Forelimb muscle (tissue), 1 donor: ENCODE measurements at regions not wholly inside any gene's neighbourhood (a gene's known extent, or its start where the extent isn't known, plus 50 kb on each side); places are given as distances from the start of the nearest gene placed in this dataset.
"Not testable (repeated sequence)": the region's sequence is repeated elsewhere in the genome, so short reads cannot be mapped to it uniquely, and the experiment has no call there.

Source experiments
- DNase-seq: peaks from one replicate; pipeline ENCODE4 v3.0.0-alpha.2; 2013; ENCODE audit warnings: low read depth

- no peak for DNase-seq
Observed at GRCh38 chr3:135633078-135633477, 332.4 kb upstream of the PPP2R3A start.

GRCh38 chr3:135636596-135636995, 328.9 kb upstream of the PPP2R3A start:
- no peak for DNase-seq

GRCh38 chr3:135637013-135637412, 328.5 kb upstream of the PPP2R3A start:
- no peak for DNase-seq

DNA sequence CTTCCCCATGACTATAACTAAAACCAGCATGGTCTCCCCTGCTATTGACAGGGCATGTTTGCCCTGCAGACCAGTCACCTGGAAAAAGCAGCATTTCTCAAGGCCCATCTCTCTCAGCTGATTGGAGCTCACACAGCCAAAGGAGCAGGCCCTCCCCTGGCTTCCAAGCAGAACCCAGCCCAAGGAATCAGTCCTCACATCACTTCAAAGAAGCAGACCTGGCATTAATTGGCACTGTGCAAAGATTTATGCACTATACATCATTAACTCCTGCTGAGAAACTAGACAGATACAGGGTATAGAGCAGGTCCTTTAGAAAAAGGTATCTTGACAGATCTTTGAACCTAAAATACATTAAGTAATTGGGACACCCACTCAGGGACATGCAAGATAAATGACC, 323.8 kb upstream of the PPP2R3A start:
- no peak for DNase-seq

GRCh38 chr3:135645541-135645940, 320.0 kb upstream of the PPP2R3A start:
- DNase-seq = no peak

DNA sequence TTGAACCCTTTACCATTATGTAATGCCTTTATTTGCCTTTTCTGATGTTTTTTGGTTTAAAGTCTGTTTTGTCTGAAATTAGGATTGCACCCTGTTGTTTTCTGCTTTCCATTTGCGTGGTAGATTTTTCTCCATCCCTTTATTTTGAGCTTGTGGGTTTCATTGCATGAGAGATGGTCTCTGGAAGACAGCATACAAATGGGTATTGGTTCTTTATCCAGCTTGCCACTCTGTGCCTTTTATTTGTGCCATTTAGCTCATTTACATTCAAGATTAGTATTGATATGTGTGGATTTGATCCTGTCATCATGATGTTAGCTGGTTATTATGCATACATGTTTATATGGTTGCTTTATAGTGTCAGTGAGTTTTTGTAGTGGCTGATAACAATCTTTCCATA, 318.7 kb upstream of the PPP2R3A start:
- DNase-seq = no peak

DNA sequence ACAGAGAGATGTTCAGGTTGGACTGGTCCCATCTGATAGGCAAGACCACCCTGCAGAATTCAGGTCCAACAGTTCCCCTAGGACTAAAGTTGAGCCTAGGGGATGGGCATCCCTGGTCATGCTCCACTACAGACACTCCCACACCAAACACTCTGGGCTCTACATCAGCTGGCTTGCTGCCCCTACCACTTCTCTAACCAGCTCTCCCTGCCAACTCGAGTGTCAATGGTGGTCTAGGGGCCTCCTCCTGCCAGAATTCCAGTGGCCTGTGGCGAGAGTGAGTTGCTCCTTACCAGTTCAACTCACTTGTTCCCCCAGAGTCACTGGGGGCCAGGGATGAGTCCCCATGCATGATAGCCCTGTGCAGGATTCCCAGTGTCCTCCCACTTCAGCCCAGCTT, 316.2 kb upstream of the PPP2R3A start:
- DNase-seq = no peak

DNA sequence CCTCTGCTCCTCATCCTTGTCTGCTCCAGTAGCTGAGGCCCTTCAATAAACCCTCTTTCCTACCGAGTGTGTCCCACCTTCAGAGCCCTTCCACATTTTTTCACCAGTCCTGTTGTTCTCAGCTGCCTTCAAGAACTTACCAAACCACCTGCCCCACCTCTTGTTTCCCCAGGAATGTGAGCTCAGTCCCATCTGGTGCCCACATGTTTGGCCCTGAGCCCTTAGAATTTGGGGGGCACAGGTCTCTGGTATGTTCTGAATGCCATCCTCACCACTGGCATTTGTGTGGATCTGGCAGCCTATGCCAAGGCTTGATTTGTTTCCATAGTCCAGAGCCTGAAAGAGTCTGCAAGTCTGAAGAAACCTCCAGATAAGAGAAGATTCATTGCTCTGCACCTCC, 315.2 kb upstream of the PPP2R3A start:
- no peak for DNase-seq

GRCh38 chr3:135652388-135652787, 313.1 kb upstream of the PPP2R3A start:
- DNase-seq = no peak

- no peak for DNase-seq
Observed at GRCh38 chr3:135655328-135655727, 310.2 kb upstream of the PPP2R3A start.

GRCh38 chr3:135658451-135658850, 307.1 kb upstream of the PPP2R3A start:
- DNase-seq = not testable (repeated sequence)

DNA sequence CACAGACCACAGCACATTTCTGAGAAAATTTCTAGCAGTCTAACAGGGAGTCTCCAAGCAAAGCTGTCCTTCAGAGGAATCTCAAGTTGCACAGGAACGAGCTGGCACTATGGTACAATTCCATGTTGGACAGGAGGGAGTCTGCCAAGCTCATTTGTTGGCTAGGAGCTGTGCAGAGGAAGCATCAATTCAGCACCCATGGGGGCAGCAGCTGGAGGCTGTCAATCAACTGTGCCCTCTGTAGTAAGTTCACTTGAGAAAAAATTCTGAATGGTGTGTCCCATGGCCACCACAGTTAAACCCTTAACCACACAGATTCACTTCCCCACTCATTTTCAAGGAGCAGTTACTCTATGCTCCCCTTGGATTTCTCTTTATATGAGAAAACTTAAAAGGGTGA, 298.5 kb upstream of the PPP2R3A start:
- DNase-seq = no peak

DNA sequence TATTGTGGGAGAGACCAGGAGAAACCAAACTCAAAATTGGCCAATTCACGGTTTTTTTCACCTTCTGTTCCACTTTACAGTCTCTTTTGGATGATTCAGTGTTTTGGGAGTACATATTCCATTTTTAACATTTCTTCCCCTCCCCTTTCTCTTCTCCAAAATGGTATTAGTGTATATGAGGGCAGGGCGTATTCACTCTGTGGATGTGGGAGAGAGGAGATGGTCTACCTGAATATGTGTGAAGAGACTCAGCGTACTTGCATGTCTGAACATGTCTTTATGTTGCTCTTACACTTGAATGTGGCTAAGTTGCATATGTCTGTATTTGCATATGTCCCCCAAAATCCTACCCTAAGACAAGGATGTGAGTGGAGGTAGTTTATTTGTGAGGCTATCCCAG, 291.0 kb upstream of the PPP2R3A start:
- DNase-seq = no peak

DNA sequence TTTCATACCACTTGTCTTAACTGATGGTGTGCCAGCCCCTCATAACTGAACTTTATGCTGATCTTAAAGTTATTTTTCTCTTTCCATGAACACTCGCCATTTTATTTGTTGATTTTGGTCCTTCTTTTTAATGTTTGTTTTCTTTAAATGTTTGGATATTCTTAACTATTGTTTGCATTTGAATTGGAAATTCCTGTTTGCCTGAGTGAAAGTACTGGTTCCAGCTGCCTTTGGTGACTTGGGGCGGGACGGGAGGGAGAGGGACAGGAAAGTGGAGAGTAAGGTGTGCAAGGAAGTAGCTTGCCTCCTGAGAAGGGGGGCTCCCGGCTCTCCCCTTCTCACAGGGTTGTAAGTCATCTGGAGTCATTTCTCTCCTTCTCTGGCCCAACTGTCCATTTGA, 287.1 kb upstream of the PPP2R3A start:
- DNase-seq = no peak

DNA sequence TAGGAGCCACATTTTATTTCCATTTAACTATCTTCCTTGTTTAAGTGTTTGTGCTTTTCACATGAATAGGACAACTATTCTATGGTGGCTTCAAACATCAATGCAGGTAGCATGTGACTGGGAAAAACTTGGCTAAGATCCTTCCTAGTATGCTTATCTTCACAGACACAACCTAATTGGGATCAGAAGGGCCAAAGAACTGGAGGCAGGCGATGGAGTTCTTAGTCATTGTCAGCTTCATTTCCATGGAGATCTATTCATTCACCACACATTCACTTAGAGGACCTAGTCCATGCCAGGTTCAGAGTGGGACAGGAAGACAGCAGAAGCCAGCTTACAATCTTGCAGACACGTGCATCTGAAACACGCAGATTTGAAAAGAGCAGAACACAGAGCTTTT, 277.5 kb upstream of the PPP2R3A start:
- no peak for DNase-seq

GRCh38 chr3:135690664-135691063, 274.9 kb upstream of the PPP2R3A start:
- DNase-seq = no peak

DNA sequence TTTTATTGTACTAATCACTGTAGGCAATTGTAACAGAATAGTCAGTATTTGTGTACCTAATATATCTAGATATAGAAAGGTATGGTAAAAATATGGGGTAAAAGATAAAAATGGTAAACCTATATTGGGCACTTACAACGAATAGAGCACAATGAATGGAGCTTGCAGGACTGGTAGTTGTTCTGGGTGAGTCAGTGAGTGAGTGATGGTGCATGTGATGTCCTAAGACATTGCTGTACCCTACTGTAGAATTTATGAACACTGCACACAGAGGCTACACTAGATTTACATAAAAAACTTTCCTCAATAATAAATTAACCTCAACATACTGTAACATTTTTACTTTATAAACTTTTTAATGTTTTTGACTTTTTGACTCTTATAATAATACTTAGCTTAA, 274.3 kb upstream of the PPP2R3A start:
- no peak for DNase-seq

GRCh38 chr3:135694142-135694541, 271.4 kb upstream of the PPP2R3A start:
- no peak for DNase-seq

GRCh38 chr3:135699741-135700140, 265.8 kb upstream of the PPP2R3A start:
- DNase-seq = no peak

DNA sequence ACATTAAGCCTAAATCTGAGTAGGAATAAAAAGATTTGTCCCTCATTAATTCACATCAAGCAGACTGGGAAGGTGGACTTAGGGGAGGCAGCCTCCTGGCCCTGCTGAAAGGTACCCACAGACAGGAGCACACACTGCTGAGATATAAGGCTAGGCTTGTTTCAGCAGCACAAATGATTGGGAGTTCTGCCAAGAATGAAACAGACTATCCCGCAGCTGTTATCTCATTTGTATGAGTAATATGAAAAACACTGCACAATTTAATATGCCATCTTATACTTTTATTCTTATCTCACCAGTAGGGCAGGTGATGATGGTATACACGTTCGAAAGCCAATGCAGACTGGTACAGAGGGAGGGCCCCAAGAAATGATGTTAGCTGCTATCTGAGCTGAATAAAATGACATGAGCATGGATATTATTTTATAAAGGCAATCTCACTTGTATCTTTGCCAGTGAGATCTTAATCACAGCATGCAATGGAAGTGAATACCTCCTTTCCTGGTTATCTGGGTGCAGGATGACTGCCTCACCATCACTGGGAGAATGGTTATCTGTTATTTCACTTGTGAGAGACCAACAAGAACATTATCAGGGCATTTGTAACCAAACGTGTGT, 258.7 kb upstream of the PPP2R3A start:
- DNase-seq = no peak

- no peak for DNase-seq
Observed at GRCh38 chr3:135719449-135719848, 246.1 kb upstream of the PPP2R3A start.

DNA sequence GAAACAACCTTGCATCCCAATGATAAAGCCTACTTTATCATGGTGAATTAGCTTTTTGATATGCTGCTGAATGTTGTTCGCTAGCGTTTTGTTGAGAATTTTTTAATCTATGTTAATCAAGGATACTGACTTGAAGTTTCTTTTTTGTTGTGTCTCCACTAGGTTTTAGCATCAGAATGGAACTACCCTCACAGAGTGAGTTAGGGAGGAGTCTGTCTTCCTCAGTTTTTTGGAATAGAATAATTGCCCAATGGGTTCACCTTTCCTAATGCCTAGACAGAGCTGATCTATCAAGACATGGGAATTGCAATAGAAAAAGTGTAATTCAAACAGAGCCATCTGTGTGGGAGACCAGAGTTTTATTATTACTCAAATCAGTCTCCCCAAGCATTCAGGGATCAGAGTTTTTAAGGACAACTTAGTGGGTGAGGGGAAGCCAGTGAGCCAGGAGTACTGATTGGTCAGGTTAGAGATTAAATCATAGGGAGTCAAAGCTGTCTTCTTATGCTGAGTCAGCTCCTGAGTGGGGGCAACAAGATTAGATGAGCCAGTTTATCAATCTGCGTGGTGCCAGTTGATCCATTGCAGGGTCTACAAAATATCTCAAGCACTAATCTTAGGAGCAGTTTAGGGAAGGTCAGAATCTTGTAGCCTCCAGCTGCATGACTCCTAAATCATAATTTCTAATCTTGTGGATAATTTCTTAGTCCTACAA, 237.4 kb upstream of the PPP2R3A start:
- no peak for DNase-seq

DNA sequence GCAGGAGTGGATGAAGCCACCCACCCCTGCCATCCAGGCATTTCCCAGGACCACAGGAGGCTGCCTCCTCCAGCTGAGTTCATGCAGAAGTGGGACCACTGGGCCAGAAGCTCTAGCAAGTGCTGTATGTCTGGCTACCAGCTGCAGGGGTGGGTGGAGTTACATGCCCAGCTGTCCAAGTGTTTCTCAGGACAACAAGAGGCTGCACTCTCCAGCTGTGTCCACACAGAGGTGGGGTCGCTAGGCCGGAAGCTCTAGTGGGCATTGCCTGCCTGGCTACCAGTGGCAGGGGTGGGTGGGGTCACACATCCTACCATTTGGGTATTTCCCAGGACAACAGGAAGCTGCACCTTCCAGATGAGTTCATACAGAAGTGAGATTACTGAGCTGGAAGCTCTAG, 234.0 kb upstream of the PPP2R3A start:
- DNase-seq = no peak

- DNase-seq = no peak
Observed at GRCh38 chr3:135736740-135737139, 228.8 kb upstream of the PPP2R3A start.
